Keratinocyte (primary cell): ENCODE measurements at regions not wholly inside any gene's neighbourhood (a gene's known extent, or its start where the extent isn't known, plus 50 kb on each side); places are given as distances from the start of the nearest gene placed in this dataset.

Source experiments
- EZH2 ChIP-seq: IDR thresholded peaks from one replicate; pipeline ENCODE4 v1.6.1; 2012; ENCODE audit warnings: inconsistent platforms, mild to moderate bottlenecking, low read length, moderate library complexity
- TF ChIP-seq, protein P1 (sequence below), 3 experiments: IDR thresholded peaks in 1 of 3; conservative IDR thresholded peaks in 1 of 3; optimal IDR thresholded peaks in 1 of 3; 2 replicates in 2 of 3; 3 replicates in 1 of 3; pipeline versions ENCODE3 to v1.5.1; 2011; ENCODE audit warnings: low read length in 3 of 3, mild to moderate bottlenecking in 3 of 3, moderate library complexity in 2 of 3, control low read depth in 1 of 3, inconsistent platforms in 1 of 3; ENCODE audit not compliant: insufficient read depth in 2 of 3; ENCODE audit errors: extremely low read depth in 1 of 3

DNA sequence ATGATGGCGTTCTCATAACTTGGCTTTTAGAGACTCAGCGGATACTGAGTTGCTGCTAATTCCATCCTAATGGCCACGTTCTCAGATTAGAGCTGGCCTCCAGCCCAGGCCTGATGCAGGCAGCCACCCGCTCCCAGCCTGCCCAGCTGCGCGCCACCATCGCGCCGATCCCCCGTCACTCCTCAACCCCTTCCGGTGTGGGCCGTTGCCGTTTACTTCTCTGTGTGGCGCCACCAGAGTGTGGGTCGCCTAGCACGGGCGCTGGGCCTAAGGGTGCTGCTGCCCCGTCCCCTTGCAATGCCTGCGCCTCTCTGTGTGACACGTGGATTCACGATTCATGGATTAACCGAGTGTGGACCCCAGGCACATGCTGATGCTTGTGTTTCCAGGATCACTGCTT lies 1116.0 kb downstream of the BRD1 start:
- TF ChIP-seq, protein P1, sequence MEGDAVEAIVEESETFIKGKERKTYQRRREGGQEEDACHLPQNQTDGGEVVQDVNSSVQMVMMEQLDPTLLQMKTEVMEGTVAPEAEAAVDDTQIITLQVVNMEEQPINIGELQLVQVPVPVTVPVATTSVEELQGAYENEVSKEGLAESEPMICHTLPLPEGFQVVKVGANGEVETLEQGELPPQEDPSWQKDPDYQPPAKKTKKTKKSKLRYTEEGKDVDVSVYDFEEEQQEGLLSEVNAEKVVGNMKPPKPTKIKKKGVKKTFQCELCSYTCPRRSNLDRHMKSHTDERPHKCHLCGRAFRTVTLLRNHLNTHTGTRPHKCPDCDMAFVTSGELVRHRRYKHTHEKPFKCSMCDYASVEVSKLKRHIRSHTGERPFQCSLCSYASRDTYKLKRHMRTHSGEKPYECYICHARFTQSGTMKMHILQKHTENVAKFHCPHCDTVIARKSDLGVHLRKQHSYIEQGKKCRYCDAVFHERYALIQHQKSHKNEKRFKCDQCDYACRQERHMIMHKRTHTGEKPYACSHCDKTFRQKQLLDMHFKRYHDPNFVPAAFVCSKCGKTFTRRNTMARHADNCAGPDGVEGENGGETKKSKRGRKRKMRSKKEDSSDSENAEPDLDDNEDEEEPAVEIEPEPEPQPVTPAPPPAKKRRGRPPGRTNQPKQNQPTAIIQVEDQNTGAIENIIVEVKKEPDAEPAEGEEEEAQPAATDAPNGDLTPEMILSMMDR (optimal IDR thresholded peaks at IDR 0.05 in 1 of 3, IDR thresholded peaks at IDR 0.05 in 1 of 3, conservative IDR thresholded peaks at IDR 0.05 in 1 of 3; ENCODE audit: extremely low read depth in 1 of 3, insufficient read depth in 2 of 3, low read length in 3 of 3), result no peak
- TF ChIP-seq EZH2, result no peak
